ENCODE measurements at regions not wholly inside any gene's neighbourhood (a gene's known extent, or its start where the extent isn't known, plus 50 kb on each side); places are given as distances from the start of the nearest gene placed in this dataset.

GRCh38 chr5:167732499-167732898 is 558.9 kb upstream of the WWC1 start:
- TF ChIP-seq, protein P1, sequence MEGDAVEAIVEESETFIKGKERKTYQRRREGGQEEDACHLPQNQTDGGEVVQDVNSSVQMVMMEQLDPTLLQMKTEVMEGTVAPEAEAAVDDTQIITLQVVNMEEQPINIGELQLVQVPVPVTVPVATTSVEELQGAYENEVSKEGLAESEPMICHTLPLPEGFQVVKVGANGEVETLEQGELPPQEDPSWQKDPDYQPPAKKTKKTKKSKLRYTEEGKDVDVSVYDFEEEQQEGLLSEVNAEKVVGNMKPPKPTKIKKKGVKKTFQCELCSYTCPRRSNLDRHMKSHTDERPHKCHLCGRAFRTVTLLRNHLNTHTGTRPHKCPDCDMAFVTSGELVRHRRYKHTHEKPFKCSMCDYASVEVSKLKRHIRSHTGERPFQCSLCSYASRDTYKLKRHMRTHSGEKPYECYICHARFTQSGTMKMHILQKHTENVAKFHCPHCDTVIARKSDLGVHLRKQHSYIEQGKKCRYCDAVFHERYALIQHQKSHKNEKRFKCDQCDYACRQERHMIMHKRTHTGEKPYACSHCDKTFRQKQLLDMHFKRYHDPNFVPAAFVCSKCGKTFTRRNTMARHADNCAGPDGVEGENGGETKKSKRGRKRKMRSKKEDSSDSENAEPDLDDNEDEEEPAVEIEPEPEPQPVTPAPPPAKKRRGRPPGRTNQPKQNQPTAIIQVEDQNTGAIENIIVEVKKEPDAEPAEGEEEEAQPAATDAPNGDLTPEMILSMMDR (IDR thresholded peaks at IDR 0.05): no peak
- no peak for TF ChIP-seq ZFX (IDR thresholded peaks at IDR 0.05; ENCODE audit: borderline replicate concordance)
